Smooth muscle cell (in vitro differentiated cells): ENCODE measurements at regions not wholly inside any gene's neighbourhood (a gene's known extent, or its start where the extent isn't known, plus 50 kb on each side); places are given as distances from the start of the nearest gene placed in this dataset.

Experiments used
- DNase-seq: peaks from one replicate; lab custom pipeline; 2025; ENCODE audit not compliant: unreplicated experiment; lab: John Stamatoyannopoulos, UW
- H2AFZ ChIP-seq: fragments of 200-600 bp; sonication (generic); 2 replicates; pipeline ENCODE4 v1.6.0; 2016; ENCODE audit warnings: antibody characterized with exemption, low read depth, mild to moderate bottlenecking
- H3F3A ChIP-seq: fragments of 200-600 bp; sonication (generic); 2 replicates; pipeline ENCODE4 v1.6.0; 2017; ENCODE audit warnings: antibody characterized with exemption, low read depth
- H3K27ac ChIP-seq: fragments of 200-600 bp; sonication (generic); 2 replicates; pipeline ENCODE4 v1.5.1; 2016; ENCODE audit warnings: low read depth, mild to moderate bottlenecking
- H3K27me3 ChIP-seq: fragments of 200-600 bp; sonication (generic); 2 replicates; pipeline ENCODE4 v1.6.1; 2016; ENCODE audit warnings: low read depth, mild to moderate bottlenecking
- H3K36me3 ChIP-seq: fragments of 200-600 bp; sonication (generic); 2 replicates; pipeline ENCODE4 v1.5.1; 2016; ENCODE audit warnings: low read depth
- H3K4me1 ChIP-seq: fragments of 200-600 bp; sonication (generic); 2 replicates; pipeline ENCODE4 v1.5.1; 2016; ENCODE audit warnings: low read depth
- H3K4me2 ChIP-seq: fragments of 200-600 bp; sonication (generic); 2 replicates; pipeline ENCODE4 v1.6.0; 2016; ENCODE audit warnings: mild to moderate bottlenecking
- H3K4me3 ChIP-seq: fragments of 200-600 bp; sonication (generic); 2 replicates; pipeline ENCODE4 v1.5.1; 2016; ENCODE audit warnings: mild to moderate bottlenecking
- H3K79me2 ChIP-seq: fragments of 200-600 bp; sonication (generic); 2 replicates; pipeline ENCODE4 v1.6.0; 2016; ENCODE audit warnings: low read depth, mild to moderate bottlenecking
- H3K9ac ChIP-seq: fragments of 200-600 bp; sonication (generic); 2 replicates; pipeline ENCODE4 v1.6.0; 2016; ENCODE audit warnings: low read depth
- H3K9me3 ChIP-seq: fragments of 200-600 bp; sonication (generic); replicated peaks from 2 replicates; pipeline ENCODE4 v1.5.1; 2016; ENCODE audit warnings: low read depth
- H4K20me1 ChIP-seq: fragments of 200-600 bp; sonication (generic); 2 replicates; pipeline ENCODE4 v1.6.0; 2016; ENCODE audit warnings: low read depth
- WGBS: methylation state at CpG from one replicate; pipeline ENCODE4 v1.1.7; 2016; ENCODE audit warnings: low lambda C conversion rate; 5-methylcytosine and 5-hydroxymethylcytosine counted together
- TF ChIP-seq, protein P1 (sequence below): fragments of 200-600 bp; sonication (generic); IDR thresholded peaks from 2 replicates; pipeline ENCODE4 v1.5.1; 2017; ENCODE audit warnings: borderline replicate concordance, mild to moderate bottlenecking, antibody characterized with exemption; ENCODE audit not compliant: insufficient read depth, poor library complexity, severe bottlenecking

DNA sequence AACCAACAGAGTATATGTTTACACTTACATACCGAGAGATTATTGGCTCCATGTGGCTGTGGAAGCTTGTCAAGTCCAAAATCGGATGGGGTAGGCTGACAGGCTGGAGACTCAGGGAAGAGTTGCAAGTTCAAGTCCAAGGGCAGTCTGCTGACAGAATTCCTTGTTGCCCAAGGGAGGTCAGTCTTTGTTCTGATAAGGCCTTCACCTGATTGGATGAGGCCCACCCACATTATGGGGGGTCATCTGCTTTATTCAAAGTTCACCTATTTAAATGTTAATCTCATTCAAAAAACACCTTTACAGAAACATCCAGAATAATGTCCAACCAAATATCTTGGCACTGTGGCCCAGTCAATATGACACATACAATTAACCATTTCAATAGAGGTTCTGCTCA is 452.4 kb downstream of the KLF12 start:
- H3K4me2 ChIP-seq, result no peak overlapping the region
- no peak for DNase-seq
- no peaks in the 10 kb centered on the region for H3K9me3 ChIP-seq
- H3F3A ChIP-seq, result no peaks in the 10 kb centered on the region
- H3K4me1 ChIP-seq, result no peaks in the 10 kb centered on the region
- no peak overlapping the region for H3K9ac ChIP-seq
- no peaks in the 10 kb centered on the region for H3K36me3 ChIP-seq
- no peaks in the 10 kb centered on the region for H3K79me2 ChIP-seq
- H3K27me3 ChIP-seq, result no peaks in the 10 kb centered on the region
- TF ChIP-seq, protein P1, sequence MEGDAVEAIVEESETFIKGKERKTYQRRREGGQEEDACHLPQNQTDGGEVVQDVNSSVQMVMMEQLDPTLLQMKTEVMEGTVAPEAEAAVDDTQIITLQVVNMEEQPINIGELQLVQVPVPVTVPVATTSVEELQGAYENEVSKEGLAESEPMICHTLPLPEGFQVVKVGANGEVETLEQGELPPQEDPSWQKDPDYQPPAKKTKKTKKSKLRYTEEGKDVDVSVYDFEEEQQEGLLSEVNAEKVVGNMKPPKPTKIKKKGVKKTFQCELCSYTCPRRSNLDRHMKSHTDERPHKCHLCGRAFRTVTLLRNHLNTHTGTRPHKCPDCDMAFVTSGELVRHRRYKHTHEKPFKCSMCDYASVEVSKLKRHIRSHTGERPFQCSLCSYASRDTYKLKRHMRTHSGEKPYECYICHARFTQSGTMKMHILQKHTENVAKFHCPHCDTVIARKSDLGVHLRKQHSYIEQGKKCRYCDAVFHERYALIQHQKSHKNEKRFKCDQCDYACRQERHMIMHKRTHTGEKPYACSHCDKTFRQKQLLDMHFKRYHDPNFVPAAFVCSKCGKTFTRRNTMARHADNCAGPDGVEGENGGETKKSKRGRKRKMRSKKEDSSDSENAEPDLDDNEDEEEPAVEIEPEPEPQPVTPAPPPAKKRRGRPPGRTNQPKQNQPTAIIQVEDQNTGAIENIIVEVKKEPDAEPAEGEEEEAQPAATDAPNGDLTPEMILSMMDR, result no peak
- no peak overlapping the region for H2AFZ ChIP-seq
- no peaks in the 10 kb centered on the region for H4K20me1 ChIP-seq
- WGBS, result 94% methylated on average over 2 of the region's 2 CpGs
- H3K4me3 ChIP-seq, result no peak overlapping the region
- H3K27ac ChIP-seq, result no peak overlapping the region

DNA sequence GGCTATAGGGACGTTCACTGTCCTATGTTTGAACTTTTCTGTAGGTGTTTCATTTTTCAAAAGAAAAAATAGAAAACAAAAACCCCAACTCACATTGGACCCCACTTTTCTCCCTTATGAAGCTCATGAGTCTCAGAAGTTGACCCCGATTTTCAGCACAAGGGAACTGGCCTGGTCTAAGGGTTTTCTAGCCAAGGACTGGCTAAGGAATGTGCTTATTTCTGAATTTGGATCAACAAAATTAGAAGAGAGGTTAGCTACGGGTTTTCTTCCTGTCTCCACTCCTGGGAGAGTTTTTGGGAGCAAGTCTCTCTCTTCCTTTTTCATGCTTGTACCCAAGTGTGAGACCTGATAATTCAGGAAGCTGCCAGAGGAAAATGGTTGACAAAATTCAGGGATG is 453.2 kb downstream of the KLF12 start:
- Histone ChIP-seq H3K9ac (no peak overlapping the region), H3K4me2 (no peak overlapping the region), H3K36me3 (no peaks in the 10 kb centered on the region), H3K9me3 (no peaks in the 10 kb centered on the region), H3K79me2 (no peaks in the 10 kb centered on the region), H2AFZ (no peak overlapping the region), H3K27me3 (no peaks in the 10 kb centered on the region), H3K4me3 (no peak overlapping the region), H3K4me1 (no peaks in the 10 kb centered on the region), H3K27ac (no peak overlapping the region), H4K20me1 (no peaks in the 10 kb centered on the region), H3F3A (no peaks in the 10 kb centered on the region)
- 95% methylated on average over 3 of the region's 3 CpGs for WGBS
- DNase-seq, result no peak
- TF ChIP-seq, protein P1, result no peak

DNA sequence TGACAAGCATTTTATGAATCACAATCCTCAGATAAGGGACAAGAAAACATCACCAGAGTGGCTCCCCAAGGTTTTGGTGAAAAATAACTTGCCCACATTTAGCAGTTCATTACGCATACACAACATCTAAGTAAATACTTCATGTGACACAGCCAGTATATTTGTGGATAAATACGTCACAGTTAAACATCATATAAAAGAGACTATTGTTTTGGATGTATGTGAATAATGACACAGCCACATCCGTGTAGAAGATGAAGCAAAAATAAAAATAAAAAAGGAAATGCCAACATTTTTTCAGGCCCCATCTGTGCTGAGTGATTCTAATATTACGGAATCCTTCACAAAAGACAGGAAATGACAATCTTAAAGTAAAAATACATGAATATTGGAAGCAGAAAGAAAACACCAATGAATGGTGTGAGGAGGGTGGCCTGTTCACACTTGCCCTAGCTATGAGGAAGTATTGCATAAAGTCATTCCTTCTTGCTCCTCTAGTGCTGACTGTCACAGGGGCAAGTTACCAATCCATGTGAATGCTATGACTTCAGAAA is 457.1 kb downstream of the KLF12 start:
- no peaks in the 10 kb centered on the region for H3F3A ChIP-seq
- 67% methylated on average over 4 of the region's 4 CpGs for WGBS
- no peaks in the 10 kb centered on the region for H3K36me3 ChIP-seq
- no peak overlapping the region for H3K4me3 ChIP-seq
- TF ChIP-seq, protein P1, result no peak
- no peaks in the 10 kb centered on the region for H3K27me3 ChIP-seq
- peaks cover 3% of the 10 kb centered on the region for H3K4me1 ChIP-seq
- peak overlapping the region; percentile 51 for H3K4me2 ChIP-seq
- no peaks in the 10 kb centered on the region for H3K9me3 ChIP-seq
- no peak overlapping the region for H2AFZ ChIP-seq
- peak overlapping the region; percentile 78 for H3K27ac ChIP-seq
- no peaks in the 10 kb centered on the region for H4K20me1 ChIP-seq
- H3K9ac ChIP-seq, result peak overlapping the region; percentile 27
- no peaks in the 10 kb centered on the region for H3K79me2 ChIP-seq
- DNase-seq, result no peak

DNA sequence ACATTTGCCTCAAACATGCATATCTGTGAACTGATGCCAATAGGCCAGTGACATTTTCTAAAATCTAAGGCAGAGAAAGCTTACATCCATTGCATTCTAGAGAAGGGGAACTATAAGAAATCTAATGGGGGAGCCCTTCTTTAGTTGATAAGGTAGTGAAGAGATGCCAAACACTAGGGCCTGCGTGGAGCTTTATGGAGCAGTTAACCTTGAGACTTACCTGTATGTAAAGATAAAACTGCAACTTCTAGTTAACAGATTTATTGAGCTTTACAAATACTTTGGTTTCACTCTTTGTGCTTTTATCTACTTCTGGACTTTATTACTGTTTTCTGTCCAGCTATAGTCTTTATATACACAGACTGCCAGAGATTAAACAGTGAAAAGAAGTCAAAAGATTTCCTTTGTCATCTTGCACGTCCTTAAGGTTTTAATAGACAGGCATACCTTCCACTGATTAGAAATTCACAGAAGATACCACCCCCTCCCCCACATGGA is 457.6 kb downstream of the KLF12 start:
- Histone ChIP-seq H3K9me3 (no peaks in the 10 kb centered on the region), H3F3A (no peaks in the 10 kb centered on the region), H3K4me3 (no peak overlapping the region), H3K27me3 (no peaks in the 10 kb centered on the region), H2AFZ (no peak overlapping the region), H3K79me2 (no peaks in the 10 kb centered on the region), H3K4me1 (peaks cover 3% of the 10 kb centered on the region), H4K20me1 (no peaks in the 10 kb centered on the region), H3K36me3 (no peaks in the 10 kb centered on the region), H3K27ac (peak overlapping the region; percentile 78), H3K9ac (peak overlapping the region; percentile 27), H3K4me2 (peak overlapping the region; percentile 51)
- DNase-seq, result no peak
- TF ChIP-seq, protein P1, result no peak
- WGBS, result 64% methylated on average over 2 of the region's 2 CpGs
